ENCODE measurements at regions not wholly inside any gene's neighbourhood (a gene's known extent, or its start where the extent isn't known, plus 50 kb on each side); places are given as distances from the start of the nearest gene placed in this dataset.
"Not testable (repeated sequence)": the region's sequence is repeated elsewhere in the genome, so short reads cannot be mapped to it uniquely, and the experiment has no call there.

DNA sequence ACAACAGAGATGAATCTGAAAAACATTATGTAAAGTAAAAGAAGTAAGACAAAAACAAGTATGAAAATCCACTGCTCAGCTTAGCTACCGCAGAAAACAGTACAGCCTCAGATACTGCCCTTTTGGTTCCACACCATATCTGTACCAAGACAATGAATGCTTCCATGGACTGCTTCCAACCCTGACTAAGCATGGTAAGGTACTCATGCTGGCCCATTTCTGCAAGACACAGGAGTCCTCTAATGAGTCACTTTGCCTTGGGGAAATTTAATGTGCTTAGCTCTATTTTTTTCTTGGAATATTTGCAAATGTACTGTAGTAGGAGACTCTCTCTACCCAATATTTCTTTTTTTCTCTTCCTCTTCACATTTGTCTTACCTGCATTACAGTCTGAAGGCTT is 931.7 kb upstream of the HS3ST1 start:
- no peaks in the 10 kb centered on the region for H3K27me3 ChIP-seq
- DNase-seq (no peak), ATAC-seq (no peak)
- intact Hi-C loops (cut with DNase I) = no loop called here
- TF ChIP-seq, protein P1, sequence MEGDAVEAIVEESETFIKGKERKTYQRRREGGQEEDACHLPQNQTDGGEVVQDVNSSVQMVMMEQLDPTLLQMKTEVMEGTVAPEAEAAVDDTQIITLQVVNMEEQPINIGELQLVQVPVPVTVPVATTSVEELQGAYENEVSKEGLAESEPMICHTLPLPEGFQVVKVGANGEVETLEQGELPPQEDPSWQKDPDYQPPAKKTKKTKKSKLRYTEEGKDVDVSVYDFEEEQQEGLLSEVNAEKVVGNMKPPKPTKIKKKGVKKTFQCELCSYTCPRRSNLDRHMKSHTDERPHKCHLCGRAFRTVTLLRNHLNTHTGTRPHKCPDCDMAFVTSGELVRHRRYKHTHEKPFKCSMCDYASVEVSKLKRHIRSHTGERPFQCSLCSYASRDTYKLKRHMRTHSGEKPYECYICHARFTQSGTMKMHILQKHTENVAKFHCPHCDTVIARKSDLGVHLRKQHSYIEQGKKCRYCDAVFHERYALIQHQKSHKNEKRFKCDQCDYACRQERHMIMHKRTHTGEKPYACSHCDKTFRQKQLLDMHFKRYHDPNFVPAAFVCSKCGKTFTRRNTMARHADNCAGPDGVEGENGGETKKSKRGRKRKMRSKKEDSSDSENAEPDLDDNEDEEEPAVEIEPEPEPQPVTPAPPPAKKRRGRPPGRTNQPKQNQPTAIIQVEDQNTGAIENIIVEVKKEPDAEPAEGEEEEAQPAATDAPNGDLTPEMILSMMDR (IDR thresholded peaks at IDR 0.05) = no peak
- no peaks in the 10 kb centered on the region for H3K9me3 ChIP-seq
- H3K4me3 ChIP-seq = no peak overlapping the region
- H3K4me1 ChIP-seq = no peaks in the 10 kb centered on the region
- H3K36me3 ChIP-seq = no peaks in the 10 kb centered on the region
- no peak overlapping the region for H3K27ac ChIP-seq

DNA sequence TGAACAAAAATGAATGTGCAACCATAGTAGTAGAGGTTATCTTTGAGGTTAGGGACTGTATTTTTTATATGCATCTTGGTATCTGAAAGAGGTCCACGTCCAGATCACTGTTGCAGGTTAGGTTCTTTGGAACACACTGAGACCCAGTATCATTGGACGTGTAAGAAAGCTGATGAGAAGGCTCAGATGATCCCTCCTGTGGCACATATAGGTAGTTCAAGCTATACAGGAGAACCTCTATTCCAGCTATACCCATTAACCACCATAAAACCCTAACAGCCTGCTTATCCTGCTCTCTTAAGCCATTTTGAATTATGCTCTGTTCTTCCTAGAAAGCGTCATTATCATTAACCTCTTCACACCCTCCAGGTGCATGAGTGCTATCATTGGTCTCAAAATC is 930.7 kb upstream of the HS3ST1 start:
- Histone ChIP-seq H3K27me3 (no peaks in the 10 kb centered on the region), H3K4me3 (no peak overlapping the region), H3K4me1 (no peaks in the 10 kb centered on the region), H3K9me3 (no peaks in the 10 kb centered on the region), H3K27ac (no peak overlapping the region), H3K36me3 (no peaks in the 10 kb centered on the region)
- intact Hi-C loops (cut with DNase I) = no loop called here
- ATAC-seq (no peak), DNase-seq (no peak)
- TF ChIP-seq, protein P1 (IDR thresholded peaks at IDR 0.05) = no peak

DNA sequence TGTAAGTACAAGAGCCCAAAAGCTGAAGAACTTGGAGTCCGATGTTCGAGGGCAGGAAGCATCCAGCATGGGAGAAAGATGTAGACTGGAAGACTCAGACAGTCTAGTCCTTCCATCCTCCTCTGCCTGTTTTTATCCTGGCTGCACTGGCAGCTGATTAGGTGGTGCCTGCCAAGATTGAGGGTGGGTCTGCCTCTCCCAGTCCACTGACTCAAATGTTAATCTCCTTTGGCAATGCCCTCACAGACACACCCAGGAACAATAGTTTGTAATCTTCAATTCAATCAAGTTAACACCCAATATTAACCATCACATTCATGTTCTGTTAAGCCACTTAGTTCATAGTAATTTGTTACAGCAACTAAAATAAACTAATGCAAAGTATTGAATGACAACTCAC is 904.4 kb upstream of the HS3ST1 start:
- H3K4me1 ChIP-seq; DNase-seq; intact Hi-C loops (cut with DNase I); H3K27me3 ChIP-seq; H3K9me3 ChIP-seq; H3K4me3 ChIP-seq; ATAC-seq; H3K27ac ChIP-seq; H3K36me3 ChIP-seq: not testable (repeated sequence)

DNA sequence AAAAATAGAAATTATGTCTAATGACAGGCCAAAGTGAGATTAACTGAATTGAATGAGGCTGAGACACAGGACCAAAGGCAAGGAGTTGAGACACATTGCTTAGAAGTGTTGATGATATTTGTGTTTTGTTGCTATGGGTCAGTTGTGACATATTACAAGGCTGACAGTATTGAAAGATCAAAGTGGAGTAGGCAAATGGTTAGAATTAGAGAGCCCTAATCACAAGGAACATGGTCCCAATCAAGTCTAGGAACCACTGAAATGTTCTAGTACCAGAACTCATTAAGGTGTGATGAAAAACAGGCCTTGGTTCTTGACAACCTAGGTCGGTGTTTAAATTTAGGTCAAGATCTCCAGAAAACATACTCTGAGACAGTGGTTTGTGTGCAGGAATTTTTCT is 896.3 kb upstream of the HS3ST1 start:
- ATAC-seq = no peak
- no peaks in the 10 kb centered on the region for H3K27me3 ChIP-seq
- H3K9me3 ChIP-seq = no peaks in the 10 kb centered on the region
- no peaks in the 10 kb centered on the region for H3K36me3 ChIP-seq
- H3K4me1 ChIP-seq = no peaks in the 10 kb centered on the region
- H3K4me3 ChIP-seq = no peak overlapping the region
- intact Hi-C loops (cut with DNase I) = no loop called here
- TF ChIP-seq, protein P1 (IDR thresholded peaks at IDR 0.05) = no peak
- DNase-seq = no peak
- no peak overlapping the region for H3K27ac ChIP-seq

DNA sequence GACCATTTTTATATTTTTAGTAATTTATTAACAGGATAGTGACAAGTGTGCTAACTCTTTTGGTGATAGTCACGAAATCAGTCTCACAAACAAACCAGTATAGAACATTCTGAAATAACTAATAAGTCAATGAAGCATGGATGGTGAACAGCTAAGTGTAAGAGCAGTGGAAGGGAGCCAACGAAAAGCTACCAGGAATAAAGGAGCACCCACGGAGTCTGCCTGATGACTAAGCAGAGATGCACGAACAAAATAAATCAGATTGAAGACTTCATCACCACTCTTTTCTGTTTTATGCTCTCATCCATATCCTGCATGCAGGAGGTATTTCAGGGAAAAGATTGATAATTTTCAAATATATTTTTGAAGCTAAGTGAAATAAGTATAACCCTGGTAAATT is 891.1 kb upstream of the HS3ST1 start:
- H3K9me3 ChIP-seq = no peaks in the 10 kb centered on the region
- ATAC-seq (no peak), DNase-seq (no peak)
- TF ChIP-seq, protein P1 (IDR thresholded peaks at IDR 0.05) = no peak
- H3K36me3 ChIP-seq = no peaks in the 10 kb centered on the region
- no peaks in the 10 kb centered on the region for H3K27me3 ChIP-seq
- no peaks in the 10 kb centered on the region for H3K4me1 ChIP-seq
- intact Hi-C loops (cut with DNase I) = no loop called here
- H3K27ac ChIP-seq = no peak overlapping the region
- H3K4me3 ChIP-seq = no peak overlapping the region

DNA sequence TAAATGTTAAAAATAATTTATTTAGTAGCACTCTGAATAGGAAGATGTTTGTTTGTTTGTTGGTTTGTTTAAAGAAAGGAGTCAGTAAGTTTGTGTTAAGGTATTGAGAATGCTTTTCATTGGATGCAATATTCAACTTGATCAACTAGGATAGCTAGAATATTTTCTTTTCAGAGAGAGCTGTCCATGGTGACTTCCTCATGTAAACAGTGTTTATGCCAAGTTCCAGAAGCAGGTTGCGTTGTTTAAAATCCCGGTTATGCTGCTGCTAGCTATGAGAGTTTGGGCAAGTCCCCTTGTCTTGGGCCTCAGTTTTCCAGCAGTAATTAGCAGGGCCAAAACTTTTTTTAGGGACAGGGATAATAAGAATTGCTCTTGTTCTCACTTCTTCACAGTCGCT is 876.2 kb upstream of the HS3ST1 start:
- Histone ChIP-seq H3K27ac (no peak overlapping the region), H3K36me3 (no peaks in the 10 kb centered on the region), H3K9me3 (no peaks in the 10 kb centered on the region), H3K27me3 (no peaks in the 10 kb centered on the region), H3K4me1 (no peaks in the 10 kb centered on the region), H3K4me3 (no peak overlapping the region)
- TF ChIP-seq, protein P1 (IDR thresholded peaks at IDR 0.05) = no peak
- ATAC-seq (no peak), DNase-seq (no peak)
- intact Hi-C loops (cut with DNase I) = no loop called here

Data from upper lobe of right lung (tissue), 1 donor.